ENCODE measurements at regions not wholly inside any gene's neighbourhood (a gene's known extent, or its start where the extent isn't known, plus 50 kb on each side); places are given as distances from the start of the nearest gene placed in this dataset.
"Not testable (repeated sequence)": the region's sequence is repeated elsewhere in the genome, so short reads cannot be mapped to it uniquely, and the experiment has no call there.

DNA sequence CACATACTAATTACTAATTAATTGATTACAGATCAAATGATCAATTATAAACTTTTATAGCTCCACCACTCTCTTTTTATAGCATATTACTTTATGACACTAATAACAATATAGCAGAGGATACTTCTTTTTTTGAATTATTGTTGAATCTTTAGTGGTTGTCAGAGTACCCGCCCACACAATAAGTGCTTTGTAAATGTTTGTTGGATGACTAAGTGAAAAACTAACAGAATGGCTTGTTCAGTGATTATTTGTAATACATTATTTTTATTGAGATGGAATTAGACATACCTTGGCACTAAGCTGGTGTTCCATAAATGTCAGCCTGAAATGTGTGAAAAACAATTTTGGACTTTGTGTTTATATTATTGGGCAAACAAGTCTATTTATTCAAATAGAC lies 670.5 kb upstream of the ATXN7L3B start:
- no peak for TF ChIP-seq EZH2 (IDR thresholded peaks at IDR 0.05; ENCODE audit: borderline replicate concordance)
- TF ChIP-seq EZH2phosphoT487 (IDR thresholded peaks at IDR 0.05; ENCODE audit: low read depth, severe bottlenecking, unreplicated experiment) = no peak
- TF ChIP-seq, protein P1, sequence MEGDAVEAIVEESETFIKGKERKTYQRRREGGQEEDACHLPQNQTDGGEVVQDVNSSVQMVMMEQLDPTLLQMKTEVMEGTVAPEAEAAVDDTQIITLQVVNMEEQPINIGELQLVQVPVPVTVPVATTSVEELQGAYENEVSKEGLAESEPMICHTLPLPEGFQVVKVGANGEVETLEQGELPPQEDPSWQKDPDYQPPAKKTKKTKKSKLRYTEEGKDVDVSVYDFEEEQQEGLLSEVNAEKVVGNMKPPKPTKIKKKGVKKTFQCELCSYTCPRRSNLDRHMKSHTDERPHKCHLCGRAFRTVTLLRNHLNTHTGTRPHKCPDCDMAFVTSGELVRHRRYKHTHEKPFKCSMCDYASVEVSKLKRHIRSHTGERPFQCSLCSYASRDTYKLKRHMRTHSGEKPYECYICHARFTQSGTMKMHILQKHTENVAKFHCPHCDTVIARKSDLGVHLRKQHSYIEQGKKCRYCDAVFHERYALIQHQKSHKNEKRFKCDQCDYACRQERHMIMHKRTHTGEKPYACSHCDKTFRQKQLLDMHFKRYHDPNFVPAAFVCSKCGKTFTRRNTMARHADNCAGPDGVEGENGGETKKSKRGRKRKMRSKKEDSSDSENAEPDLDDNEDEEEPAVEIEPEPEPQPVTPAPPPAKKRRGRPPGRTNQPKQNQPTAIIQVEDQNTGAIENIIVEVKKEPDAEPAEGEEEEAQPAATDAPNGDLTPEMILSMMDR (IDR thresholded peaks at IDR 0.05; ENCODE audit: poor library complexity) = no peak
- no peaks in the 10 kb centered on the region for H3K36me3 ChIP-seq (replicated peaks; ENCODE audit: insufficient read depth, low read depth)
- no peak for DNase-seq (ENCODE audit: low spot score)
- H3K79me2 ChIP-seq = no peaks in the 10 kb centered on the region
- no peak overlapping the region for H3K27ac ChIP-seq
- 74% methylated on average over 1 of the region's 1 CpG for WGBS (ENCODE audit: low lambda C conversion rate, missing lambda C conversion rate)
- H3K4me1 ChIP-seq (ENCODE audit: insufficient read depth) = no peaks in the 10 kb centered on the region
- H3K9me2 ChIP-seq (replicated peaks; ENCODE audit: insufficient read depth) = no peaks in the 10 kb centered on the region
- H3K4me2 ChIP-seq = no peak overlapping the region
- H3K27me3 ChIP-seq = no peaks in the 10 kb centered on the region
- no peak overlapping the region for H2AFZ ChIP-seq
- H3K9me3 ChIP-seq (ENCODE audit: low read depth) = no peaks in the 10 kb centered on the region
- no peaks in the 10 kb centered on the region for H4K20me1 ChIP-seq (ENCODE audit: insufficient read depth, poor library complexity, severe bottlenecking)
- no peak overlapping the region for H3K4me3 ChIP-seq

DNA sequence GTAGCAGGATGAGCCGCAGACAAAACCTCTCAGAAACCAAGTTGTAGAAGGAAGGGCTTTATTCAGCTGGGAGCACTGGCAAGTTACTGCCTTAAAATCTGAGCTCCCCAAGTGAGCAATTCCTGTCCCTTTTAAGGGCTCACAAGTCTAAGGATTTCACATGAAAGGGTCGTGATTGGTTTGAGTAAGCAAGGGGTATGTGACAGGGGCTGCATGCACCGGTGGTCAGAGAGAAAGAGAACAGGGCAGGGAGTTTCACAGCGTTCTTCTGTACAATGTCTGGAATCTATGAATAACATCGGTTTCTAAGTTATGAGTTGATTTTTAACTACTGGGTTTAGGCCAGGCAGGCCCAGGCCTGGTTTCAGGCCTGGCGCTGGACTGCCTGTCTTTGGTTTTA lies 660.3 kb upstream of the ATXN7L3B start:
- not testable (repeated sequence) for H3K27me3 ChIP-seq; H3K9me3 ChIP-seq (ENCODE audit: low read depth); H3K79me2 ChIP-seq; H4K20me1 ChIP-seq (ENCODE audit: insufficient read depth, poor library complexity, severe bottlenecking); H3K9me2 ChIP-seq (replicated peaks; ENCODE audit: insufficient read depth); H2AFZ ChIP-seq; H3K27ac ChIP-seq; H3K4me3 ChIP-seq; DNase-seq (ENCODE audit: low spot score); H3K4me1 ChIP-seq (ENCODE audit: insufficient read depth); H3K36me3 ChIP-seq (replicated peaks; ENCODE audit: insufficient read depth, low read depth); H3K4me2 ChIP-seq
- WGBS (ENCODE audit: low lambda C conversion rate, missing lambda C conversion rate) = 92% methylated on average over 6 of the region's 6 CpGs

DNA sequence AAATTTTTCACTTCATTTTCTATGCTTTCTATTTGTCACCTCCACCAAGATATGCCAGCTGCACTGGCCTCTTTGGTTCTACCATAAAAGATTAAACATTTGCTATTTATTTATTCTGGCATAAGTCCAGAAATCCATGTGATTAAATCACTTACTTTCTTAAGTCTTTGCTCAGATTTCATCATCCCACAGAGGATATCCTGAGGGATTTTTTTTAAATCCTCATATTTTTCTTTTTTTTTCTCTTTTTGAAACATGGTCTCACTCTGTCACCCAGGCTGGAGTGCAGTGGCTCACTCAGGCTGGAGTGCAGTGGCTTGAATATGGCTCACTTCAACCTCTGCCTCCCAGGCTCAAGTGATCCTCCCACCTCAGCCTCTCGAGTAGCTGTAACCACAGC lies 645.4 kb upstream of the ATXN7L3B start:
- no peaks in the 10 kb centered on the region for H3K9me3 ChIP-seq (ENCODE audit: low read depth)
- WGBS (ENCODE audit: low lambda C conversion rate, missing lambda C conversion rate) = 62% methylated on average over 1 of the region's 1 CpG
- no peaks in the 10 kb centered on the region for H3K4me1 ChIP-seq (ENCODE audit: insufficient read depth)
- DNase-seq (ENCODE audit: low spot score) = peak; percentile 10
- H3K4me2 ChIP-seq = no peak overlapping the region
- no peaks in the 10 kb centered on the region for H4K20me1 ChIP-seq (ENCODE audit: insufficient read depth, poor library complexity, severe bottlenecking)
- no peaks in the 10 kb centered on the region for H3K27me3 ChIP-seq
- no peak overlapping the region for H3K27ac ChIP-seq
- H3K36me3 ChIP-seq (replicated peaks; ENCODE audit: insufficient read depth, low read depth) = no peaks in the 10 kb centered on the region
- H3K4me3 ChIP-seq = no peak overlapping the region
- TF ChIP-seq, protein P1 (IDR thresholded peaks at IDR 0.05; ENCODE audit: poor library complexity) = no peak
- no peak for TF ChIP-seq EZH2 (IDR thresholded peaks at IDR 0.05; ENCODE audit: borderline replicate concordance)
- H2AFZ ChIP-seq = no peak overlapping the region
- H3K79me2 ChIP-seq = no peaks in the 10 kb centered on the region
- no peaks in the 10 kb centered on the region for H3K9me2 ChIP-seq (replicated peaks; ENCODE audit: insufficient read depth)

DNA sequence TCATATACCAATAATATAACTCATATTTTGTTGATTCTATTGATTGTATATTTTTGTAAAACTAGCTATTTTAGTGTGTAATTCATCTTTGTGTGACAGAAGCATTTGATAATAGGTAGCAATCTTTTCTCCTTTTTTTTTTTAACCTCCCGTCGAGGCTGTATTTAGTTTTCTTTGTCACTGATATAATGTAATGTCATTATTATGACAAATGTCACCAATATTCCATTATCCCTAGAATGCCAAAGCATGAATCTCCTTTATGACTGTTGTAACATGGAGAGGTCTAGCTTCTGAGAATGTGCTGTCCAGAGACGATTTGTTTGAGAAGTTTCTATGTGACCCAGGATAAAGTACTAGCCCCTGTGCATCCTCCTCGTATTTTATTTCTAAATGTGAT lies 639.0 kb upstream of the ATXN7L3B start:
- H3K36me3 ChIP-seq (replicated peaks; ENCODE audit: insufficient read depth, low read depth) = no peaks in the 10 kb centered on the region
- H3K9me3 ChIP-seq (ENCODE audit: low read depth) = no peaks in the 10 kb centered on the region
- WGBS (ENCODE audit: low lambda C conversion rate, missing lambda C conversion rate) = 85% methylated on average over 4 of the region's 4 CpGs
- H3K4me3 ChIP-seq = no peak overlapping the region
- TF ChIP-seq EZH2phosphoT487 (IDR thresholded peaks at IDR 0.05; ENCODE audit: low read depth, severe bottlenecking, unreplicated experiment) (no peak), EZH2 (IDR thresholded peaks at IDR 0.05; ENCODE audit: borderline replicate concordance) (no peak)
- TF ChIP-seq, protein P1 (IDR thresholded peaks at IDR 0.05; ENCODE audit: poor library complexity) = no peak
- no peaks in the 10 kb centered on the region for H3K9me2 ChIP-seq (replicated peaks; ENCODE audit: insufficient read depth)
- no peaks in the 10 kb centered on the region for H3K79me2 ChIP-seq
- no peak overlapping the region for H3K27ac ChIP-seq
- H3K4me1 ChIP-seq (ENCODE audit: insufficient read depth) = no peaks in the 10 kb centered on the region
- H3K27me3 ChIP-seq = no peaks in the 10 kb centered on the region
- H3K4me2 ChIP-seq = no peak overlapping the region
- H4K20me1 ChIP-seq (ENCODE audit: insufficient read depth, poor library complexity, severe bottlenecking) = no peaks in the 10 kb centered on the region
- no peak for DNase-seq (ENCODE audit: low spot score)
- H2AFZ ChIP-seq = no peak overlapping the region

All from hepatocyte (in vitro differentiated cells).